ENCODE measurements at regions not wholly inside any gene's neighbourhood (a gene's known extent, or its start where the extent isn't known, plus 50 kb on each side); places are given as distances from the start of the nearest gene placed in this dataset.

- H3K4me3 ChIP-seq: no peak overlapping the region
- no peak for DNase-seq
- H3K27me3 ChIP-seq: no peaks in the 10 kb centered on the region
- no peaks in the 10 kb centered on the region for H3K9me3 ChIP-seq
- no peak overlapping the region for H3K27ac ChIP-seq
- H3K4me1 ChIP-seq: no peaks in the 10 kb centered on the region
- no peaks in the 10 kb centered on the region for H3K36me3 ChIP-seq
- TF ChIP-seq CTCF (IDR thresholded peaks at IDR 0.05): no peak
- no peak for TF ChIP-seq POLR2A (IDR thresholded peaks at IDR 0.05)
- intact Hi-C loops (cut with DNase I; ENCODE audit: low total_unique reads): no loop called here
Measured at GRCh38 chr6:86273936-86274335, 631.2 kb upstream of the SYNCRIP start.

- H3K27ac ChIP-seq: no peak overlapping the region
Measured at GRCh38 chr6:86256615-86257187, 614.0 kb upstream of the SYNCRIP start.

GRCh38 chr6:86255973-86256372 is 613.3 kb upstream of the SYNCRIP start:
- TF ChIP-seq CTCF (IDR thresholded peaks at IDR 0.05): no peak
- TF ChIP-seq POLR2A (IDR thresholded peaks at IDR 0.05): no peak
- Histone ChIP-seq H3K36me3 (no peaks in the 10 kb centered on the region), H3K27me3 (no peaks in the 10 kb centered on the region), H3K27ac (no peak overlapping the region), H3K4me3 (no peak overlapping the region), H3K9me3 (no peaks in the 10 kb centered on the region), H3K4me1 (no peaks in the 10 kb centered on the region)
- DNase-seq: no peak
- intact Hi-C loops (cut with DNase I; ENCODE audit: low total_unique reads): no loop called here

More at GRCh38 chr6:86256615-86257187, 614.0 kb upstream of the SYNCRIP start:
- no peak for TF ChIP-seq POLR2A (IDR thresholded peaks at IDR 0.05)
- TF ChIP-seq CTCF (IDR thresholded peaks at IDR 0.05): no peak
- H3K4me1 ChIP-seq: no peaks in the 10 kb centered on the region
- no peaks in the 10 kb centered on the region for H3K36me3 ChIP-seq
- H3K27me3 ChIP-seq: no peaks in the 10 kb centered on the region
- H3K4me3 ChIP-seq: no peak overlapping the region
- H3K9me3 ChIP-seq: no peaks in the 10 kb centered on the region
- intact Hi-C loops (cut with DNase I; ENCODE audit: low total_unique reads): no loop called here
- no peak for DNase-seq

GRCh38 chr6:86251106-86251505 is 608.4 kb upstream of the SYNCRIP start:
- H3K36me3 ChIP-seq: no peaks in the 10 kb centered on the region
- no peaks in the 10 kb centered on the region for H3K4me1 ChIP-seq
- DNase-seq: no peak
- TF ChIP-seq POLR2A (IDR thresholded peaks at IDR 0.05) (no peak), CTCF (IDR thresholded peaks at IDR 0.05) (no peak)
- no peak overlapping the region for H3K4me3 ChIP-seq
- intact Hi-C loops (cut with DNase I; ENCODE audit: low total_unique reads): no loop called here
- H3K27ac ChIP-seq: no peak overlapping the region
- no peaks in the 10 kb centered on the region for H3K9me3 ChIP-seq
- no peaks in the 10 kb centered on the region for H3K27me3 ChIP-seq

- Histone ChIP-seq H3K4me1 (no peaks in the 10 kb centered on the region), H3K9me3 (no peaks in the 10 kb centered on the region), H3K27ac (no peak overlapping the region), H3K36me3 (no peaks in the 10 kb centered on the region), H3K27me3 (no peaks in the 10 kb centered on the region), H3K4me3 (no peak overlapping the region)
- intact Hi-C loops (cut with DNase I; ENCODE audit: low total_unique reads): no loop called here
- TF ChIP-seq CTCF (IDR thresholded peaks at IDR 0.05): no peak
- TF ChIP-seq POLR2A (IDR thresholded peaks at IDR 0.05): no peak
- no peak for DNase-seq
Measured at GRCh38 chr6:86217906-86218305, 575.2 kb upstream of the SYNCRIP start.
